LNCaP clone FGC (cell line): ENCODE measurements at regions not wholly inside any gene's neighbourhood (a gene's known extent, or its start where the extent isn't known, plus 50 kb on each side); places are given as distances from the start of the nearest gene placed in this dataset.
"Not testable (repeated sequence)": the region's sequence is repeated elsewhere in the genome, so short reads cannot be mapped to it uniquely, and the experiment has no call there.

Source experiments
- DNase-seq: peaks from one replicate; pipeline ENCODE4 v3.0.0-alpha.2; 2011; ENCODE audit warnings: low read depth
- H3K4me3 ChIP-seq: 2 replicates; pipeline ENCODE4 v1.5.1; 2011; ENCODE audit warnings: mild to moderate bottlenecking, low read depth, low read length, control low read depth
- CTCF ChIP-seq: IDR thresholded peaks from 2 replicates; pipeline ENCODE4 v1.5.1; 2012; ENCODE audit warnings: mild to moderate bottlenecking; ENCODE audit not compliant: control insufficient read depth, insufficient read depth; ENCODE audit errors: extremely low read depth

- no peak overlapping the region for H3K4me3 ChIP-seq
- no peak for DNase-seq
- TF ChIP-seq CTCF: no peak
Observed at GRCh38 chr3:72657666-72658065, 190.6 kb downstream of the SHQ1 start.

GRCh38 chr3:72655723-72656122, 192.5 kb downstream of the SHQ1 start:
- no peak for TF ChIP-seq CTCF
- no peak for DNase-seq

GRCh38 chr3:72655131-72655551, 193.1 kb downstream of the SHQ1 start:
- no peak for TF ChIP-seq CTCF
- no peak for DNase-seq
- no peak overlapping the region for H3K4me3 ChIP-seq

More at GRCh38 chr3:72655723-72656122, 192.5 kb downstream of the SHQ1 start:
- no peak overlapping the region for H3K4me3 ChIP-seq

- H3K4me3 ChIP-seq: no peak overlapping the region
- DNase-seq: no peak
- TF ChIP-seq CTCF: no peak
Observed at GRCh38 chr3:72652395-72652794, 195.8 kb downstream of the SHQ1 start.

- no peak for TF ChIP-seq CTCF
- DNase-seq: no peak
- no peak overlapping the region for H3K4me3 ChIP-seq
Observed at GRCh38 chr3:72651498-72651897, 196.7 kb downstream of the SHQ1 start.

- no peak for TF ChIP-seq CTCF
- H3K4me3 ChIP-seq: no peak overlapping the region
- DNase-seq: no peak
Observed at GRCh38 chr3:72646263-72646662, 202.0 kb downstream of the SHQ1 start.

GRCh38 chr3:72643635-72644034, 204.6 kb downstream of the SHQ1 start:
- not testable (repeated sequence) for H3K4me3 ChIP-seq, DNase-seq
